ENCODE measurements at regions not wholly inside any gene's neighbourhood (a gene's known extent, or its start where the extent isn't known, plus 50 kb on each side); places are given as distances from the start of the nearest gene placed in this dataset.

- CTCF ChIA-PET: no interaction called here
- intact Hi-C loops (cut with micrococcal nuclease): no loop called here
These were observed 97.1 kb upstream of the TMEM178A start for GRCh38 chr2:39568561-39569006.

GRCh38 chr2:39570130-39570555 lies 95.6 kb upstream of the TMEM178A start:
- ATAC-seq (ENCODE audit: low read depth) (no peak), DNase-seq (no peak)
- Mint-ChIP-seq H3K27ac (no peak overlapping the region), H3K4me3 (no peak overlapping the region), H3K4me1 (no peaks in the 10 kb centered on the region), H3K9me3 (no peaks in the 10 kb centered on the region), H3K27me3 (peaks cover 1% of the 10 kb centered on the region), H3K36me3 (ENCODE audit: low read depth) (peaks cover 2% of the 10 kb centered on the region)
- intact Hi-C loops (cut with micrococcal nuclease): no loop called here
- POLR2A ChIA-PET: no interaction called here
- no peak for TF ChIP-seq CTCF (IDR thresholded peaks at IDR 0.05)
- CTCF ChIA-PET: no interaction called here

More at GRCh38 chr2:39568561-39569006, 97.1 kb upstream of the TMEM178A start:
- ATAC-seq (ENCODE audit: low read depth) (no peak), DNase-seq (no peak)
- POLR2A ChIA-PET: no interaction called here
- peaks cover 7% of the 10 kb centered on the region for H3K9me3 Mint-ChIP-seq
- H3K4me1 Mint-ChIP-seq: no peaks in the 10 kb centered on the region
- peaks cover 4% of the 10 kb centered on the region for H3K36me3 Mint-ChIP-seq (ENCODE audit: low read depth)
- H3K27me3 Mint-ChIP-seq: peaks cover 1% of the 10 kb centered on the region
- no peak for TF ChIP-seq CTCF (IDR thresholded peaks at IDR 0.05)
- H3K4me3 Mint-ChIP-seq: no peak overlapping the region
- H3K27ac Mint-ChIP-seq: no peak overlapping the region

GRCh38 chr2:39570614-39571013 lies 95.1 kb upstream of the TMEM178A start:
- no peaks in the 10 kb centered on the region for H3K9me3 Mint-ChIP-seq
- no peak for DNase-seq
- ChIA-PET CTCF (no interaction called here), POLR2A (no interaction called here)
- H3K4me1 Mint-ChIP-seq: no peaks in the 10 kb centered on the region
- intact Hi-C loops (cut with micrococcal nuclease): no loop called here
- peaks cover 1% of the 10 kb centered on the region for H3K27me3 Mint-ChIP-seq
- no peak for TF ChIP-seq CTCF (IDR thresholded peaks at IDR 0.05)
- peaks cover 2% of the 10 kb centered on the region for H3K36me3 Mint-ChIP-seq (ENCODE audit: low read depth)
- no peak overlapping the region for H3K27ac Mint-ChIP-seq
- no peak for ATAC-seq (ENCODE audit: low read depth)
- no peak overlapping the region for H3K4me3 Mint-ChIP-seq

- no peak for TF ChIP-seq CTCF (IDR thresholded peaks at IDR 0.05)
- Mint-ChIP-seq H3K9me3 (no peaks in the 10 kb centered on the region), H3K27me3 (peaks cover 1% of the 10 kb centered on the region), H3K4me3 (no peak overlapping the region), H3K4me1 (no peaks in the 10 kb centered on the region), H3K36me3 (ENCODE audit: low read depth) (peaks cover 2% of the 10 kb centered on the region), H3K27ac (no peak overlapping the region)
- CTCF ChIA-PET: no interaction called here
- DNase-seq: no peak
- ATAC-seq (ENCODE audit: low read depth): no peak
- intact Hi-C loops (cut with micrococcal nuclease): no loop called here
- POLR2A ChIA-PET: no interaction called here
These were observed 94.5 kb upstream of the TMEM178A start for GRCh38 chr2:39571111-39571731.

GRCh38 chr2:39573276-39573675 lies 92.4 kb upstream of the TMEM178A start:
- Mint-ChIP-seq H3K36me3 (ENCODE audit: low read depth) (no peaks in the 10 kb centered on the region), H3K9me3 (no peaks in the 10 kb centered on the region), H3K27ac (no peak overlapping the region), H3K27me3 (peaks cover 1% of the 10 kb centered on the region), H3K4me3 (no peak overlapping the region), H3K4me1 (no peaks in the 10 kb centered on the region)
- no peak for DNase-seq
- intact Hi-C loops (cut with micrococcal nuclease): no loop called here
- POLR2A ChIA-PET: interaction anchor here (0.6 kb wide), 1 partner anchor 48 kb away, joined by 4 read pairs; no protein-coding TSS in a partner anchor
- CTCF ChIA-PET: no interaction called here
- TF ChIP-seq CTCF (IDR thresholded peaks at IDR 0.05): no peak
- ATAC-seq (ENCODE audit: low read depth): no peak
